Fibroblast of villous mesenchyme (primary cell): ENCODE measurements at regions not wholly inside any gene's neighbourhood (a gene's known extent, or its start where the extent isn't known, plus 50 kb on each side); places are given as distances from the start of the nearest gene placed in this dataset.
"Not testable (repeated sequence)": the region's sequence is repeated elsewhere in the genome, so short reads cannot be mapped to it uniquely, and the experiment has no call there.

Source experiments
- DNase-seq: peaks from one replicate; pipeline ENCODE4 v3.0.0-alpha.2; 2010; ENCODE audit warnings: low read depth
- H3K4me3 ChIP-seq: 2 replicates; pipeline ENCODE4 v1.5.1; 2011; ENCODE audit warnings: low read depth, mild to moderate bottlenecking, low read length
- TF ChIP-seq, protein P1 (sequence below): IDR thresholded peaks from 2 replicates; pipeline ENCODE4 v1.5.1; 2012; ENCODE audit warnings: low read depth, mild to moderate bottlenecking, low read length; ENCODE audit not compliant: insufficient read depth

DNA sequence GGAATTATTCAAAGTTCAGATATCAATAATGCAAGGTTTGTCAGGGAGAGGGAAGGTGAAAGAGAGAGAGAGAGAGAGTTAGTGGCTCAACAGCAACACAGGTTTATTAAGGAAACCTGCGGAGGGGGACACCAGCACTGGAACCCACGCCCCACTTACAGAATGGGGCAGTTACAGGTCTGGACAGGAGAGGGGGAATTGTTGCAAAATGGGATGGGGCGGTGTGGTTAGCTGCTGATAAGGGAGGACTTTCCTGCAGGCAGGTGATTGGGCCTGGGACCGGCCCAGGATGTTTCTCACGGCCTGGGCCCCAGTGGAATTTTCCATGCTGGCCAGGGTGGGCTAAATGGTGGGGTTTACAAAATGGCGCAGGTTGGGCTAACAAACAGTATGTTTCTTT lies 278.2 kb upstream of the SLC16A7 start:
- TF ChIP-seq, protein P1, sequence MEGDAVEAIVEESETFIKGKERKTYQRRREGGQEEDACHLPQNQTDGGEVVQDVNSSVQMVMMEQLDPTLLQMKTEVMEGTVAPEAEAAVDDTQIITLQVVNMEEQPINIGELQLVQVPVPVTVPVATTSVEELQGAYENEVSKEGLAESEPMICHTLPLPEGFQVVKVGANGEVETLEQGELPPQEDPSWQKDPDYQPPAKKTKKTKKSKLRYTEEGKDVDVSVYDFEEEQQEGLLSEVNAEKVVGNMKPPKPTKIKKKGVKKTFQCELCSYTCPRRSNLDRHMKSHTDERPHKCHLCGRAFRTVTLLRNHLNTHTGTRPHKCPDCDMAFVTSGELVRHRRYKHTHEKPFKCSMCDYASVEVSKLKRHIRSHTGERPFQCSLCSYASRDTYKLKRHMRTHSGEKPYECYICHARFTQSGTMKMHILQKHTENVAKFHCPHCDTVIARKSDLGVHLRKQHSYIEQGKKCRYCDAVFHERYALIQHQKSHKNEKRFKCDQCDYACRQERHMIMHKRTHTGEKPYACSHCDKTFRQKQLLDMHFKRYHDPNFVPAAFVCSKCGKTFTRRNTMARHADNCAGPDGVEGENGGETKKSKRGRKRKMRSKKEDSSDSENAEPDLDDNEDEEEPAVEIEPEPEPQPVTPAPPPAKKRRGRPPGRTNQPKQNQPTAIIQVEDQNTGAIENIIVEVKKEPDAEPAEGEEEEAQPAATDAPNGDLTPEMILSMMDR = no peak
- no peak overlapping the region for H3K4me3 ChIP-seq
- DNase-seq = no peak

DNA sequence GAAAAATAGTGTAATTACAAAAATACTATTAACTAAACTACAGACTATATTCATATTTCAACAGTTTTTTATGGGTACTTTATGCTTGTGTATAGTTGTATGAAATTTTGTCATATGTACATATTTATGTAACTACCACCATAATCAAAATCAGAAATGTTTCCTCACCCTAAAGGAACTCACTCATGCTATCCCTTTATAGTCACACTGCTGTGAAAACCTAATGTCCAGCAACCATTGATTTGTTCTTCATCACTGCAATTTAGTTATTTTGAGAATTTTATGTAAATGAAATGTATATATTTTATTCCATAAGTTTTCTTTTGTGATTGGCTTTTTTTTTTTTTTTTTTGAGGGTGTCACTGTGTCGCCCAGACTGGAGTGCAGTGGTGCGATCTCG lies 278.9 kb upstream of the SLC16A7 start:
- no peak for DNase-seq
- H3K4me3 ChIP-seq = no peak overlapping the region
- TF ChIP-seq, protein P1 = no peak

DNA sequence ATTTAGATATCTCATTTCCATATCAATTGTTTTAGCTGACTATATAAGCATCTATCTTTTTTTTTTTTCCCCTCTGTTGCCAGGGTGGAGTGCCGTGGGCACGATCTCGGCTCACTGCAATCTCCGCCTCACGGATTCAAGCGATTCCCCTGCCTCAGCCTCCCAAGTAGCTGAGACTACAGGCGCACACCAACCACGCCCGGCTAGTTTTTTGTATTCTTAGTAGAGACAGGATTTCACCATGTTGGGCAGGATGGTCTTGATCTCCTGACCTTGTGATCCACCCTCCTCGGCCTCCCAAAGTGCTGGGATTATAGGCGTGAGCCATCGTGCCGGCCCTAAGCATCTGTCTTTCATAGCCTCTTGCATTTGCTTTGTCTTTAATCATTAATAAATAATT lies 279.5 kb upstream of the SLC16A7 start:
- DNase-seq, H3K4me3 ChIP-seq: not testable (repeated sequence)

DNA sequence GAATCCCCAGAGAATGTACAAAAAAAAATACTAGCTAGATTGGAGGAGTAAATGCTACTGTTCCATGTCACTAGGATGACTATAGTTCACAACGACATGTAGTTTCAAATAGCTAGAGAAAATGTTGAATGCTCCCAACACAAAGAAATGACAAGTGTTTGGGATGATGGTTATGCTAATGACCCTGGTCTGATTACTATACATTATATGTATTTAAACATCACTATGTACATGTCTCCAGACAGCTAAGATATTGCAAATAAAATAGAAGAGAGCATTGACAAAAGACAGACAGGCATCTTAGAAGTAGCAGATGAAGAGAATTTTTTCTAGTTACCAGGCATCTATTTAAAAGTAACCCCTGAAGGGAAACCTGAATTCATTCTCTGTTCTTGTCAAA lies 281.6 kb upstream of the SLC16A7 start:
- TF ChIP-seq, protein P1 = no peak

DNA sequence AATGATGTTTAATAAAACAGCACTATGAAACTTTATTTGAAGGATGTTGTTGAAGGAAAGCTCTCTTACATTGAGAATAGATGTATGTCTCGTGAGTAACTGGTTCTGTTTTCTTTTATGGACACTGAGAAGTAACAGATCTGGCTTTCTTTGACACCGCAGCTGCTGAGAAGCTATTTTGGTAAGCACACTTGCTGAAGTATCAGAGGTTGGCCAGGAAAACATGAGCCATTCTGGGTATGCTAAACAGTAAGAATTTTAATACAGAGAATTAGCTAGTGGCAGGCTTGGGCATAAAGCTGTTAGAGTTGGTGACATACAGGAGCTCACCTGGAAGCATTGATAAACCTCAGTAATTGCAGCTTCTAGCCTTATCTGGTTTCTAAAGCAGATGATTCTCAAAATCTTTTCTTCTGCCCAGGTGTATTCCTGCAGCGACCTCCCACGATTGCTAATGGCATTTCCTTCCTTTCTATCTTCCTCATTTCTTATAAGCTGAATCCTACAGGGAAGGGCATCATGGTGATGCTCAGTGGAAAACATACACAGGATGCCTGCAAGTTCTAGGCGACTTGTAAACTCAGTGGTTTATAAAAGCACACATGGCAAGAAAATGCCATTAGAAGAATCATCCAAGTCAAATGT lies 291.6 kb upstream of the SLC16A7 start:
- no peak for DNase-seq
- no peak overlapping the region for H3K4me3 ChIP-seq
- TF ChIP-seq, protein P1 = no peak

More for the DNA sequence above, 281.6 kb upstream of the SLC16A7 start:
- no peak for DNase-seq
- H3K4me3 ChIP-seq = no peak overlapping the region

DNA sequence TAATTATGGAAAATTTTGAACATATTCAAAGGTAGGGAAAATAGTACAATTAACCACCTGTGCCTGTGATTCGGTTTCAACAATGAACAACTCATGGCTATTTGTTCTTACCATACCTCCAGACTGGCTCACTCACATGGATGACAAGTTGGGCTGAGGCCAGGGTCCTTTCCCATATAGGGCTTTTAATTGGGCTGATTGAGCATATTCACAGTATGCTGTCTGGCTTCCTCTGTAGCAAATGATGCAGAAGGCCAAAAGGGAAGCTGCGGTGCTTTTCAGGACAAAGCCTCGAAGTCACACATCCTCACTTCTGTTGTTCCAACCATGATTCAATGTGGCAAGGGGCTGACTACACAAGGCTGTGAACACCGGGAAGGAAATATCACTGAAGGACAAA lies 297.5 kb upstream of the SLC16A7 start:
- H3K4me3 ChIP-seq = no peak overlapping the region
- DNase-seq = no peak
- TF ChIP-seq, protein P1 = no peak

DNA sequence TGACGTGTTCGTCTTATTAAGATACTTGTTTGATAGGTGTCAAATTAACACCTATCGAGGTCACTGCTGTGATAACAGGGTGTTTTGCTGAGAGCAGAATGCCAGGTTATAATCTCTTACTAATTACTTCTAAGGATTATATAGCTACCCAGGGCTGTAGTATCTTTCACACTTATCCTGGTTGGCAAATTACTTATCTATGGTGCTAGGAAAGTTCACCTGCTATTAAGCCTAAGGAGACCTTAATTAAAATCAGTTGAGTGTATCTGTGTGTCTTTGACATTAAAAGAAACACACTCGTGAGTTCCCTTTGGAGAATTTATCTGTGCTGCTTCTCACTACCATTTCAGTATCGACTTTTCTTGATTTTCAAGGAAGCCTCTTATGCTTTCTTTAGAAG lies 301.6 kb upstream of the SLC16A7 start:
- TF ChIP-seq, protein P1 = no peak
- H3K4me3 ChIP-seq = no peak overlapping the region
- DNase-seq = no peak
